ENCODE measurements at regions not wholly inside any gene's neighbourhood (a gene's known extent, or its start where the extent isn't known, plus 50 kb on each side); places are given as distances from the start of the nearest gene placed in this dataset.

DNA sequence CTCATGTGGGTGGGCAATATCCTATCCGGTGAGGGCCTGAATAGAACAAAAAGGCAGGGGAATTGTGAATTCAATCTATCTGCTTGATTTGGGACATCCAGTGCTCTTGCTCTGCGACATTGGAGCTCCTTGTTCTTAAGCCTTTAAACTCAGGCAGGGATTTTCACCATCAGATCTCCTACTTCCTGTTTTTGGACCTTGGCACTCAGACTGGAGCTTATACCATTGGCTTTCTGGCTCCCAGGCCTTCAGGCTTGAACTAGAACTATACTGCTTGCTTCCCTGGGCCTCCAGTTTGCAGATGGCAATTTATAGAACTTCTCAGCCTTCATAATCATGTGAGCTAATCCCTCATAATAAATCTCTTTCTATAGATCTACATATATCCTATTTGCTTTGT is 134.3 kb upstream of the CLINT1 start:
- TF ChIP-seq, protein P1, sequence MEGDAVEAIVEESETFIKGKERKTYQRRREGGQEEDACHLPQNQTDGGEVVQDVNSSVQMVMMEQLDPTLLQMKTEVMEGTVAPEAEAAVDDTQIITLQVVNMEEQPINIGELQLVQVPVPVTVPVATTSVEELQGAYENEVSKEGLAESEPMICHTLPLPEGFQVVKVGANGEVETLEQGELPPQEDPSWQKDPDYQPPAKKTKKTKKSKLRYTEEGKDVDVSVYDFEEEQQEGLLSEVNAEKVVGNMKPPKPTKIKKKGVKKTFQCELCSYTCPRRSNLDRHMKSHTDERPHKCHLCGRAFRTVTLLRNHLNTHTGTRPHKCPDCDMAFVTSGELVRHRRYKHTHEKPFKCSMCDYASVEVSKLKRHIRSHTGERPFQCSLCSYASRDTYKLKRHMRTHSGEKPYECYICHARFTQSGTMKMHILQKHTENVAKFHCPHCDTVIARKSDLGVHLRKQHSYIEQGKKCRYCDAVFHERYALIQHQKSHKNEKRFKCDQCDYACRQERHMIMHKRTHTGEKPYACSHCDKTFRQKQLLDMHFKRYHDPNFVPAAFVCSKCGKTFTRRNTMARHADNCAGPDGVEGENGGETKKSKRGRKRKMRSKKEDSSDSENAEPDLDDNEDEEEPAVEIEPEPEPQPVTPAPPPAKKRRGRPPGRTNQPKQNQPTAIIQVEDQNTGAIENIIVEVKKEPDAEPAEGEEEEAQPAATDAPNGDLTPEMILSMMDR (IDR thresholded peaks at IDR 0.05; ENCODE audit: low read length) = no peak
- no peak for TF ChIP-seq EZH2phosphoT487 (IDR thresholded peaks at IDR 0.05; ENCODE audit: low read length)

Data from MM.1S (cell line).